ENCODE measurements at regions not wholly inside any gene's neighbourhood (a gene's known extent, or its start where the extent isn't known, plus 50 kb on each side); places are given as distances from the start of the nearest gene placed in this dataset.
A peak's percentile ranks its signal among the peaks of the same experiment; 100 is the strongest.

GRCh38 chr2:204021290-204022081, 84.9 kb downstream of the ICOS start:
- DNase-seq, result no peak
- WGBS, 5 donors, result 64 to 79% (median 69%) methylated on average over 5 of the region's 5 CpGs
- TF ChIP-seq POLR2AphosphoS5 (IDR thresholded peaks at IDR 0.05) (no peak), EP300 (IDR thresholded peaks at IDR 0.05) (no peak), POLR2A (IDR thresholded peaks at IDR 0.05) (no peak)
- TF ChIP-seq, protein P1, sequence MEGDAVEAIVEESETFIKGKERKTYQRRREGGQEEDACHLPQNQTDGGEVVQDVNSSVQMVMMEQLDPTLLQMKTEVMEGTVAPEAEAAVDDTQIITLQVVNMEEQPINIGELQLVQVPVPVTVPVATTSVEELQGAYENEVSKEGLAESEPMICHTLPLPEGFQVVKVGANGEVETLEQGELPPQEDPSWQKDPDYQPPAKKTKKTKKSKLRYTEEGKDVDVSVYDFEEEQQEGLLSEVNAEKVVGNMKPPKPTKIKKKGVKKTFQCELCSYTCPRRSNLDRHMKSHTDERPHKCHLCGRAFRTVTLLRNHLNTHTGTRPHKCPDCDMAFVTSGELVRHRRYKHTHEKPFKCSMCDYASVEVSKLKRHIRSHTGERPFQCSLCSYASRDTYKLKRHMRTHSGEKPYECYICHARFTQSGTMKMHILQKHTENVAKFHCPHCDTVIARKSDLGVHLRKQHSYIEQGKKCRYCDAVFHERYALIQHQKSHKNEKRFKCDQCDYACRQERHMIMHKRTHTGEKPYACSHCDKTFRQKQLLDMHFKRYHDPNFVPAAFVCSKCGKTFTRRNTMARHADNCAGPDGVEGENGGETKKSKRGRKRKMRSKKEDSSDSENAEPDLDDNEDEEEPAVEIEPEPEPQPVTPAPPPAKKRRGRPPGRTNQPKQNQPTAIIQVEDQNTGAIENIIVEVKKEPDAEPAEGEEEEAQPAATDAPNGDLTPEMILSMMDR (IDR thresholded peaks at IDR 0.05), result no peak
- no peaks in the 10 kb centered on the region for H3K9me3 ChIP-seq
- intact Hi-C loops (cut with DNase I; ENCODE audit: low total_unique reads), result no loop called here
- no peaks in the 10 kb centered on the region for H3K27me3 ChIP-seq
- no peaks in the 10 kb centered on the region for H3K36me3 ChIP-seq
- no peak overlapping the region for H3K27ac ChIP-seq
- H3K4me1 ChIP-seq, result peaks cover 0 to 16% (median 8%) of the 10 kb centered on the region in 4 donors
- no peak overlapping the region for H3K4me3 ChIP-seq

DNA sequence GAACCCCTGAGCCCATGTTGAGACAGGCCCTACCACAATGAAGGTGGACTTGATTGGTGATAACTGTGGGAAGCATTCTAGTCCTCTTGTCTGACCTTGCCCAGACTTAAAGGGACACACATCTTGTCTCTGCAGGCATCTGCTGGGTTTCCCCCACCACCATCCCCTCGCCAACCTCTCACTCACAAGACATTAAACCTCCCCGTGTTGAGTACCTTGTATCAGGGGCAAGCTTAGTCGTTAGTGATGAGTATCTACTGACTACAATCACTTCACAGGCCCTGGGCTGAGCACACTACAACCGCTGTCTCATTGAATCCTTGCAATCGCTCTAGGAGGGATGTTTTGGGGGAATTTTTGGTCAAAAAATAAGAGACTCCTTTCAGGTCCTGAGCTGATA, 86.0 kb downstream of the ICOS start:
- H3K27me3 ChIP-seq, result no peaks in the 10 kb centered on the region
- no peaks in the 10 kb centered on the region for H3K36me3 ChIP-seq
- TF ChIP-seq POLR2AphosphoS5 (IDR thresholded peaks at IDR 0.05), result no peak
- TF ChIP-seq EP300 (IDR thresholded peaks at IDR 0.05), result no peak
- TF ChIP-seq POLR2A (IDR thresholded peaks at IDR 0.05), result no peak
- TF ChIP-seq, protein P1 (IDR thresholded peaks at IDR 0.05), result no peak
- no peak for DNase-seq
- H3K4me1 ChIP-seq, result peaks cover 0 to 16% (median 8%) of the 10 kb centered on the region in 4 donors
- intact Hi-C loops (cut with DNase I; ENCODE audit: low total_unique reads), result no loop called here
- H3K4me3 ChIP-seq, result no peak overlapping the region
- WGBS, 5 donors, result 82 to 95% (median 89%) methylated on average over 5 of the region's 5 CpGs
- no peaks in the 10 kb centered on the region for H3K9me3 ChIP-seq
- H3K27ac ChIP-seq, result no peak overlapping the region

DNA sequence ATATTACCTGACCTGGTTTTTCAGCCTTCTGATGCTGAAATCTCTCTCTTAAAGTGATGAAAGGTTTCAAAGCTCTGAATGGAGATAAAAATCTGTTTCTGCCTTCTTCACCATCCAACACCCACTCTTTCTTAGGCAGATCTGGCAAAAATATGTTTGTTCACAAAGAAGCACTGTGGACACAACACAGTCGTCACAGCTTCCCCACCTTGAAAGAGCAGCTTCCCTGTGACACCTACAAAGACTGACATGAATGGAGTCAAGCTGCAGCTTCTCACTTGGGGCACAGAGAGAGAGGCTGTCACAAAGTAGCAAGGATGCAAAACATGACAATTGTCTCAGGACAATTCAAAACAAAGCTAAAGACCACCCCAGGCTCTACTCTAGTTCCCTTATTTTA, 86.5 kb downstream of the ICOS start:
- no peaks in the 10 kb centered on the region for H3K27me3 ChIP-seq
- peaks cover 0 to 16% (median 8%) of the 10 kb centered on the region in 4 donors for H3K4me1 ChIP-seq
- H3K9me3 ChIP-seq, result no peaks in the 10 kb centered on the region
- no peaks in the 10 kb centered on the region for H3K36me3 ChIP-seq
- H3K4me3 ChIP-seq, result no peak overlapping the region
- intact Hi-C loops (cut with DNase I; ENCODE audit: low total_unique reads), result no loop called here
- no peak for DNase-seq
- TF ChIP-seq EP300 (IDR thresholded peaks at IDR 0.05), result no peak
- TF ChIP-seq, protein P1 (IDR thresholded peaks at IDR 0.05), result no peak
- no peak for TF ChIP-seq POLR2A (IDR thresholded peaks at IDR 0.05)
- no peak for TF ChIP-seq POLR2AphosphoS5 (IDR thresholded peaks at IDR 0.05)
- H3K27ac ChIP-seq, result no peak overlapping the region
- WGBS, 5 donors, result 69 to 94% (median 80%) methylated on average over 1 of the region's 1 CpG

DNA sequence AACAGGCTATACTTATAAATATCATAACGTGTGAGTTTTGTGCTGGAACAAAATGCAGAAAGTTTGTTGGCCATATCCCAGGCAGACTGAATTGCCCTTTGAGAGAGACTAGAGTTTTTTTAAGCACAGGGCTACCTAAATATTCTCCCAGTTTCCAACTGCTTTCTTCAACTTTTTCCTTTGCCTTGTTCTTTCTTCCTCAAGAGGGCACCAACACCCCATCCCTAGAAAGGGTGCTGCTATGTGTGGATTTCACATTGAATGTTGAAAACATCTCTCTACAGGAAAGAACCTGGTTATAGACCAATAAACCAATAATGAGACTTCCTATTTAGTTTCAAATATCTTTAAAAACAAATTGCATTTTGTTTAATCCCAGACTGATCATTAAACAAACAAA, 87.9 kb downstream of the ICOS start:
- peaks cover 0 to 16% (median 8%) of the 10 kb centered on the region in 4 donors for H3K4me1 ChIP-seq
- TF ChIP-seq EP300 (IDR thresholded peaks at IDR 0.05), result no peak
- no peak for TF ChIP-seq POLR2A (IDR thresholded peaks at IDR 0.05)
- TF ChIP-seq POLR2AphosphoS5 (IDR thresholded peaks at IDR 0.05), result no peak
- TF ChIP-seq, protein P1 (IDR thresholded peaks at IDR 0.05), result peak in 5 of 7 experiments; percentile 46 to 59 (median 55)
- peak; percentile 34 to 82 for DNase-seq
- intact Hi-C loops (cut with DNase I; ENCODE audit: low total_unique reads), result no loop called here
- H3K4me3 ChIP-seq, result no peak overlapping the region
- no peak overlapping the region for H3K27ac ChIP-seq
- no peaks in the 10 kb centered on the region for H3K27me3 ChIP-seq
- H3K9me3 ChIP-seq, result no peaks in the 10 kb centered on the region
- WGBS, 5 donors, result 4 to 17% (median 15%) methylated on average over 1 of the region's 1 CpG
- H3K36me3 ChIP-seq, result no peaks in the 10 kb centered on the region

Data from stomach (tissue), 8 donors.